SK-N-SH (cell line): ENCODE measurements at regions not wholly inside any gene's neighbourhood (a gene's known extent, or its start where the extent isn't known, plus 50 kb on each side); places are given as distances from the start of the nearest gene placed in this dataset.

Source experiments
- CTCF ChIA-PET: fragments of 300-600, 350-600 bp; formaldehyde crosslinking; extraction: SDS; loops from one replicate; lab custom pipeline; 2021; lab: Yijun Ruan, JAX
- POLR2A ChIA-PET: fragments of 350-600 bp; sonication (Branson Sonifier 250); formaldehyde crosslinking; extraction: SDS; loops from one replicate; lab custom pipeline; 2020; ENCODE audit warnings: antibody characterized with exemption, inconsistent platforms; lab: Yijun Ruan, JAX
- DNase-seq: peaks from one replicate; pipeline ENCODE4 v3.0.0; 2012
- H2AFZ ChIP-seq: fragments of 200-600 bp; sonication (generic); 2 replicates; pipeline ENCODE4 v1.8.1; 2016; ENCODE audit warnings: antibody characterized with exemption, mild to moderate bottlenecking, low read depth
- H3F3A ChIP-seq: fragments of 200-600 bp; sonication (generic); replicated peaks from 2 replicates; pipeline ENCODE3; 2016; ENCODE audit warnings: antibody characterized with exemption, mild to moderate bottlenecking; ENCODE audit not compliant: insufficient read depth
- H3K27ac ChIP-seq, 2 experiments: fragments of 200-500 bp in 1 of 2; fragments of 200-600 bp in 1 of 2; sonication (Bioruptor generic) in 1 of 2; sonication (generic), shearing (Covaris generic) in 1 of 2; 2 replicates each; pipeline versions ENCODE4 v1.5.1 to v1.6.1; 2014 to 2016; ENCODE audit warnings: low read depth in 2 of 2, inconsistent platforms in 1 of 2, low read length in 1 of 2, mild to moderate bottlenecking in 1 of 2, mixed read lengths in 1 of 2
- H3K27me3 ChIP-seq: fragments of 200-600 bp; sonication (generic), shearing (Covaris generic); 2 replicates; pipeline ENCODE4 v1.6.1; 2016; ENCODE audit warnings: mixed run types; ENCODE audit not compliant: insufficient read depth
- H3K36me3 ChIP-seq, 2 experiments: fragments of 200-500 bp in 1 of 2; fragments of 200-600 bp in 1 of 2; sonication (Bioruptor generic) in 1 of 2; sonication (generic) in 1 of 2; replicated peaks in 1 of 2; 2 replicates each; pipeline versions ENCODE3 to v1.5.1; 2014 to 2016; ENCODE audit warnings: low read length in 1 of 2, mild to moderate bottlenecking in 1 of 2; ENCODE audit not compliant: insufficient read depth in 2 of 2, control insufficient read depth in 1 of 2
- H3K4me1 ChIP-seq, 2 experiments: fragments of 200-500 bp in 1 of 2; fragments of 200-600 bp in 1 of 2; sonication (Bioruptor generic) in 1 of 2; sonication (generic), shearing (Covaris generic) in 1 of 2; 2 replicates each; pipeline versions ENCODE4 v1.5.1 to v1.6.1; 2014 to 2016; ENCODE audit warnings: low read depth in 1 of 2, low read length in 1 of 2, mixed run types in 1 of 2; ENCODE audit not compliant: insufficient read depth in 2 of 2, control insufficient read depth in 1 of 2
- H3K4me2 ChIP-seq: fragments of 200-600 bp; sonication (generic), shearing (Covaris generic); 2 replicates; pipeline ENCODE4 v1.6.1; 2017; ENCODE audit warnings: mixed run types
- H3K4me3 ChIP-seq, 2 experiments: fragments of 200-500 bp in 1 of 2; fragments of 200-600 bp in 1 of 2; sonication (Bioruptor generic) in 1 of 2; sonication (generic), shearing (Covaris generic) in 1 of 2; 2 replicates each; pipeline versions ENCODE4 v1.5.1 to v1.8.1; 2014 to 2016; ENCODE audit warnings: low read depth in 2 of 2, inconsistent platforms in 1 of 2, low read length in 1 of 2, mild to moderate bottlenecking in 1 of 2, mixed read lengths in 1 of 2, moderate library complexity in 1 of 2
- H3K79me2 ChIP-seq: fragments of 200-600 bp; sonication (generic); 2 replicates; pipeline ENCODE4 v1.8.1; 2017; ENCODE audit warnings: mild to moderate bottlenecking; ENCODE audit not compliant: insufficient read depth
- H3K9ac ChIP-seq: fragments of 200-600 bp; sonication (generic); 2 replicates; pipeline ENCODE4 v1.6.1; 2017; ENCODE audit warnings: mixed run types
- H3K9me2 ChIP-seq: fragments of 200-600 bp; sonication (generic); 2 replicates; pipeline ENCODE4 v1.6.1; 2017; ENCODE audit warnings: mixed run types
- H3K9me3 ChIP-seq: fragments of 200-600 bp; sonication (generic); 2 replicates; pipeline ENCODE4 v1.6.1; 2017; ENCODE audit warnings: mixed run types, mild to moderate bottlenecking, moderate library complexity
- H4K20me1 ChIP-seq: fragments of 200-600 bp; sonication (generic); 2 replicates; pipeline ENCODE4 v1.6.1; 2017; ENCODE audit warnings: mild to moderate bottlenecking, mixed run types; ENCODE audit not compliant: insufficient read depth
- CHD2 ChIP-seq: fragments of 150-350 bp; IDR thresholded peaks from 2 replicates; pipeline ENCODE4 v1.6.1; 2018; ENCODE audit warnings: low read length; ENCODE audit not compliant: partially characterized antibody
- CTCF ChIP-seq: fragments of 200-600 bp; sonication (generic); IDR thresholded peaks from 2 replicates; pipeline ENCODE4 v1.6.1; 2017; ENCODE audit warnings: antibody characterized with exemption, mild to moderate bottlenecking, moderate library complexity
- ELF1 ChIP-seq: IDR thresholded peaks from 2 replicates; pipeline ENCODE4 v1.4.0; 2012
- EP300 ChIP-seq, 2 experiments: IDR thresholded peaks; 2 replicates each; pipeline versions ENCODE4 v1.4.0 to v1.6.1; 2012; ENCODE audit warnings: borderline replicate concordance in 1 of 2, low read depth in 1 of 2, low read length in 1 of 2
- EZH2phosphoT487 ChIP-seq: fragments of 200-600 bp; sonication (generic); IDR thresholded peaks from 2 replicates; pipeline ENCODE4 v1.6.1; 2017; ENCODE audit warnings: low read depth, mixed run types, mild to moderate bottlenecking, antibody characterized with exemption, moderate library complexity, borderline replicate concordance
- FOSL2 ChIP-seq: IDR thresholded peaks from 2 replicates; pipeline ENCODE4 v1.4.0; 2012; ENCODE audit warnings: low read depth, mild to moderate bottlenecking, moderate library complexity, borderline replicate concordance
- FOXM1 ChIP-seq: IDR thresholded peaks from 2 replicates; pipeline ENCODE4 v1.4.0; 2012; ENCODE audit warnings: low read depth, mild to moderate bottlenecking
- IRF3 ChIP-seq: fragments of 150-350 bp; IDR thresholded peaks from 2 replicates; pipeline ENCODE4 v1.6.1; 2016; ENCODE audit warnings: mild to moderate bottlenecking, low read depth, low read length
- MAX ChIP-seq: IDR thresholded peaks from 2 replicates; pipeline ENCODE4 v1.4.0; 2012; ENCODE audit warnings: low read depth
- MXI1 ChIP-seq: IDR thresholded peaks from 2 replicates; pipeline ENCODE4 v1.6.1; 2012; ENCODE audit warnings: mild to moderate bottlenecking, low read depth, low read length, improper control_type of control experiment
- RAD21 ChIP-seq: IDR thresholded peaks from 2 replicates; pipeline ENCODE4 v1.6.1; 2012; ENCODE audit warnings: mild to moderate bottlenecking, low read length
- RFX5 ChIP-seq: IDR thresholded peaks from 2 replicates; pipeline ENCODE4 v1.6.1; 2012; ENCODE audit warnings: mild to moderate bottlenecking, improper control_type of control experiment, low read length
- SIN3A ChIP-seq: IDR thresholded peaks from 2 replicates; pipeline ENCODE4 v1.6.1; 2012; ENCODE audit warnings: low read depth, mild to moderate bottlenecking, low read length, moderate library complexity, borderline replicate concordance
- TAF1 ChIP-seq: IDR thresholded peaks from 2 replicates; pipeline ENCODE4 v1.6.1; 2012; ENCODE audit warnings: low read depth, mild to moderate bottlenecking, low read length, moderate library complexity, borderline replicate concordance
- YY1 ChIP-seq: IDR thresholded peaks from 2 replicates; pipeline ENCODE4 v1.4.0; 2012; ENCODE audit warnings: low read depth, mild to moderate bottlenecking
- TF ChIP-seq, protein P1 (sequence below): IDR thresholded peaks from 2 replicates; pipeline ENCODE4 v1.4.0; 2012; ENCODE audit warnings: low read depth, borderline replicate concordance

DNA sequence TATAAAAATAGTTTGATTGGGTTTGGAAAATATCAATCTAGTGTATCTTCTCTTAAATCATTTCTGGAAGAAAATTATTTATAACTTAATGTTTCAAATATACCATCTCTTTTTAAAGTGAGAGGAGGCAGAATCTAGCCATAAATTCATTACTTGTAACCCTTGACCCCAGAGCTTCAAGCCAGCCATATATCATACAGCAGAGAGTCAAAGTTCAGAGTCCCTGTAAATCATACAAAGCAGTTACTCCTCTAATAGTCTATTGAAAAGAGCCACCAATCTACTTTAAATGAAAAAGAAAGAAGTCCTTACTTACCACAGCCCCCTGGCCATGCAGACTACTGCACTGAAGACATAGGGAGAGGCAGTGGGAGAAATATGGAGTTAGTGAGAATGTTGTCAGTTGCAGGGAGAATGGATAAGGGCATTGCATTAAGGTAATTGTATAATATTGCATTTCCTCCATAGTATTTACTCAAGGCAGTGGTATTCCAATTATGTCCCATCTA is 229.5 kb downstream of the NKX6-1 start (continued):
- TF ChIP-seq CHD2 (no peak), FOSL2 (no peak), FOXM1 (no peak), IRF3 (no peak)
- TF ChIP-seq, all 33 proteins: peak for 0

DNA sequence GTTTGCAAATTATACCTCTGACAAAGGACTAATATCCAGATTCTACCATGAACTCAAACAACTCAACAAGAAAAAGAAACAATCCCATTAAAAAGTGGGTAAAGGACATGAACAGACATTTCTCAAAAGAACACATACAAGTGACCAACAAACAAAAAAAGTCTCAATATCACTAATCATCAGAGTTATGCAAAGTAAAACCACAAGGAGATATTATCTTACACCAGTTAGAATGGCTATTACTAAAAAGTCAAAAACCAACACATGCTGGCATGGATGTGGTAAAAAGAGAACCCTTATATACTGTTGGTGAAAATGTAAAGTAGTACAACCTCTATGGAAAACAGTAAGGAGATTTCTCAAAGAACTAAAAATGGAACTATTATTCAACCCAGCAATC is 234.4 kb downstream of the NKX6-1 start:
- H3F3A ChIP-seq, result no peaks in the 10 kb centered on the region
- H3K79me2 ChIP-seq, result no peaks in the 10 kb centered on the region
- ChIA-PET CTCF (no interaction called here), POLR2A (no interaction called here)
- no peak overlapping the region for H3K4me3 ChIP-seq
- H3K9me2 ChIP-seq, result no peaks in the 10 kb centered on the region
- no peaks in the 10 kb centered on the region for H3K27me3 ChIP-seq
- no peak overlapping the region for H3K9ac ChIP-seq
- no peak overlapping the region for H3K27ac ChIP-seq
- H4K20me1 ChIP-seq, result no peaks in the 10 kb centered on the region
- no peak for TF ChIP-seq YY1
- TF ChIP-seq, protein P1, sequence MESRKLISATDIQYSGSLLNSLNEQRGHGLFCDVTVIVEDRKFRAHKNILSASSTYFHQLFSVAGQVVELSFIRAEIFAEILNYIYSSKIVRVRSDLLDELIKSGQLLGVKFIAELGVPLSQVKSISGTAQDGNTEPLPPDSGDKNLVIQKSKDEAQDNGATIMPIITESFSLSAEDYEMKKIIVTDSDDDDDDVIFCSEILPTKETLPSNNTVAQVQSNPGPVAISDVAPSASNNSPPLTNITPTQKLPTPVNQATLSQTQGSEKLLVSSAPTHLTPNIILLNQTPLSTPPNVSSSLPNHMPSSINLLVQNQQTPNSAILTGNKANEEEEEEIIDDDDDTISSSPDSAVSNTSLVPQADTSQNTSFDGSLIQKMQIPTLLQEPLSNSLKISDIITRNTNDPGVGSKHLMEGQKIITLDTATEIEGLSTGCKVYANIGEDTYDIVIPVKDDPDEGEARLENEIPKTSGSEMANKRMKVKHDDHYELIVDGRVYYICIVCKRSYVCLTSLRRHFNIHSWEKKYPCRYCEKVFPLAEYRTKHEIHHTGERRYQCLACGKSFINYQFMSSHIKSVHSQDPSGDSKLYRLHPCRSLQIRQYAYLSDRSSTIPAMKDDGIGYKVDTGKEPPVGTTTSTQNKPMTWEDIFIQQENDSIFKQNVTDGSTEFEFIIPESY, result no peak
- TF ChIP-seq RAD21, result no peak
- no peak for TF ChIP-seq RFX5
- no peak for TF ChIP-seq ELF1
- no peak for TF ChIP-seq MAX
- no peak for TF ChIP-seq MXI1
- no peak for TF ChIP-seq CTCF
- TF ChIP-seq SIN3A, result no peak
- TF ChIP-seq EP300 (IDR thresholded peaks at IDR 0.05; ENCODE audit: borderline replicate concordance in 1 of 2, low read depth in 1 of 2, low read length in 1 of 2), result no peak
- no peak for TF ChIP-seq EZH2phosphoT487
- TF ChIP-seq TAF1, result no peak
- no peak overlapping the region for H3K4me2 ChIP-seq
- H3K4me1 ChIP-seq, result no peaks in the 10 kb centered on the region
- no peaks in the 10 kb centered on the region for H3K36me3 ChIP-seq
- no peaks in the 10 kb centered on the region for H3K9me3 ChIP-seq
- no peak for DNase-seq
- no peak overlapping the region for H2AFZ ChIP-seq
